ENCODE measurements at regions not wholly inside any gene's neighbourhood (a gene's known extent, or its start where the extent isn't known, plus 50 kb on each side); places are given as distances from the start of the nearest gene placed in this dataset.

DNA sequence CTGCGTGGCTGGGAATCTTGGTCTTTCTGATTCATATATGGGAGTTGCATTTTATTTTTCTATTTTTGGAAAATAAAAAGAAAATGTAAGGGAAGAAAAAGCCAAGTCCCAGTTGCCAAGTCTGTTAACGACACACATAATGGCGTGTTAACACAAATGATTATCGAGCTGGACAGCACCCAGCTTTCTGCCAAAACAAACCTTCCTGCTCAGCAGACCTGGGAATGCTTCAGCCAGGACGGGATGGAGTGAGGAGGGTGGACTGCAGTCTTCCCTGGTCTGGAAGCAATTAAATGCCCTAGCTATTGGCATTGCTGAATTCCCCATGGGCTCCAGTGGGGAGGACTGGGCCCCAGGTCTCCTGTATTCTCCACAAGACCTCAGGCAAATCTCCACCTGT, 184.2 kb upstream of the USP24 start:
- no peak overlapping the region for H3K56ac ChIP-seq (replicated peaks; ENCODE audit: insufficient read length, low read depth, low read length)
- no peak overlapping the region for H3K27ac ChIP-seq (ENCODE audit: low read depth, low read length)
- H2BK120ac ChIP-seq (replicated peaks; ENCODE audit: low read depth, low read length), result no peak overlapping the region
- H2BK15ac ChIP-seq (ENCODE audit: low read length), result no peak overlapping the region
- ChIA-PET POLR2A (ENCODE audit: partially characterized antibody) (no interaction called here), CTCF (ENCODE audit: partially characterized antibody) (interaction anchor here (1.1 to 1.2 kb wide), 3 partner anchors 21 to 27 kb away, joined by 3 to 5 read pairs (median 3); no protein-coding TSS in a partner anchor)
- no peak overlapping the region for H4K91ac ChIP-seq (replicated peaks; ENCODE audit: insufficient read length, low read length)
- no peak overlapping the region for H2AK5ac ChIP-seq (ENCODE audit: low read depth, low read length)
- no peak overlapping the region for H3K9ac ChIP-seq (replicated peaks in 1 of 4; ENCODE audit: extremely low read depth in 1 of 4, low read depth in 3 of 4, low read length in 3 of 4)
- no peak overlapping the region for H3K23ac ChIP-seq (ENCODE audit: insufficient read length)
- no peak overlapping the region for H3K18ac ChIP-seq (ENCODE audit: extremely low read depth, low read length)
- FAIRE-seq (no peak), DNase-seq (ENCODE audit: low read depth in 1 of 2, low spot score in 2 of 2) (no peak)
- H4K8ac ChIP-seq (ENCODE audit: extremely low read depth, insufficient read depth, low read length), result no peak overlapping the region
- no peaks in the 10 kb centered on the region for H3K27me3 ChIP-seq (replicated peaks in 1 of 4; ENCODE audit: control insufficient read depth in 3 of 4, extremely low read depth in 1 of 4, insufficient read depth in 3 of 4, low read length in 3 of 4)
- H3K79me2 ChIP-seq (ENCODE audit: control insufficient read depth in 1 of 2, insufficient read depth in 2 of 2, low read length in 2 of 2), result no peaks in the 10 kb centered on the region
- H3K23me2 ChIP-seq (ENCODE audit: low read depth, low read length), result no peaks in the 10 kb centered on the region
- TF ChIP-seq, protein P1, sequence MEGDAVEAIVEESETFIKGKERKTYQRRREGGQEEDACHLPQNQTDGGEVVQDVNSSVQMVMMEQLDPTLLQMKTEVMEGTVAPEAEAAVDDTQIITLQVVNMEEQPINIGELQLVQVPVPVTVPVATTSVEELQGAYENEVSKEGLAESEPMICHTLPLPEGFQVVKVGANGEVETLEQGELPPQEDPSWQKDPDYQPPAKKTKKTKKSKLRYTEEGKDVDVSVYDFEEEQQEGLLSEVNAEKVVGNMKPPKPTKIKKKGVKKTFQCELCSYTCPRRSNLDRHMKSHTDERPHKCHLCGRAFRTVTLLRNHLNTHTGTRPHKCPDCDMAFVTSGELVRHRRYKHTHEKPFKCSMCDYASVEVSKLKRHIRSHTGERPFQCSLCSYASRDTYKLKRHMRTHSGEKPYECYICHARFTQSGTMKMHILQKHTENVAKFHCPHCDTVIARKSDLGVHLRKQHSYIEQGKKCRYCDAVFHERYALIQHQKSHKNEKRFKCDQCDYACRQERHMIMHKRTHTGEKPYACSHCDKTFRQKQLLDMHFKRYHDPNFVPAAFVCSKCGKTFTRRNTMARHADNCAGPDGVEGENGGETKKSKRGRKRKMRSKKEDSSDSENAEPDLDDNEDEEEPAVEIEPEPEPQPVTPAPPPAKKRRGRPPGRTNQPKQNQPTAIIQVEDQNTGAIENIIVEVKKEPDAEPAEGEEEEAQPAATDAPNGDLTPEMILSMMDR (IDR thresholded peaks at IDR 0.05; ENCODE audit: control extremely low read depth in 1 of 3, insufficient read depth in 1 of 3, low read depth in 1 of 3, low read length in 3 of 3), result no peak
- TF ChIP-seq RXRA (IDR thresholded peaks at IDR 0.05; ENCODE audit: insufficient read depth, low read depth, low read length) (no peak), RAD21 (IDR thresholded peaks at IDR 0.05 in 1 of 2, conservative IDR thresholded peaks at IDR 0.05 in 1 of 2; ENCODE audit: low read depth in 2 of 2, low read length in 2 of 2) (no peak), KDM1A (IDR thresholded peaks at IDR 0.05; ENCODE audit: borderline replicate concordance, low read length) (no peak), SAP30 (IDR thresholded peaks at IDR 0.05; ENCODE audit: insufficient read depth, insufficient replicate concordance, low read length) (no peak)
- no peaks in the 10 kb centered on the region for H3K36me3 ChIP-seq (ENCODE audit: control insufficient read depth in 2 of 4, insufficient read depth in 4 of 4, low read length in 3 of 4)
- no peaks in the 10 kb centered on the region for H3K9me3 ChIP-seq (ENCODE audit: insufficient read depth in 2 of 2, low read depth in 1 of 2, low read length in 1 of 2)
- H3K4me1 ChIP-seq (replicated peaks in 1 of 4; ENCODE audit: control insufficient read depth in 3 of 4, insufficient read depth in 4 of 4, low read length in 3 of 4), result no peaks in the 10 kb centered on the region
- no peak overlapping the region for H2BK5ac ChIP-seq (ENCODE audit: low read depth, low read length)
- H3K4me3 ChIP-seq (ENCODE audit: extremely low read depth in 1 of 4, insufficient read depth in 2 of 4, low read depth in 3 of 4, low read length in 4 of 4), result no peak overlapping the region
- H4K20me1 ChIP-seq (replicated peaks in 1 of 2; ENCODE audit: control insufficient read depth in 1 of 2, insufficient read depth in 2 of 2, low read length in 2 of 2), result no peaks in the 10 kb centered on the region
- H3K4ac ChIP-seq (replicated peaks; ENCODE audit: insufficient read length, low read depth, low read length), result no peak overlapping the region
- H2AFZ ChIP-seq (ENCODE audit: low read length), result no peak overlapping the region
- 79% methylated on average over 5 of the region's 5 CpGs; no CpG with 5 or more reads in 1 of the 2 experiments for WGBS, 2 experiments (ENCODE audit: extremely low coverage in 1 of 2, insufficient coverage in 1 of 2, insufficient read length in 1 of 2, insufficient replicate concordance in 2 of 2, low coverage in 1 of 2, low lambda C conversion rate in 2 of 2, missing lambda C conversion rate in 1 of 2)
- no peak overlapping the region for H2BK12ac ChIP-seq (ENCODE audit: low read depth, low read length)
- H3K4me2 ChIP-seq (ENCODE audit: insufficient read depth in 1 of 2, low read depth in 2 of 2, low read length in 2 of 2), result no peak overlapping the region
- no peaks in the 10 kb centered on the region for H3K79me1 ChIP-seq (ENCODE audit: low read depth, low read length)
- H2BK20ac ChIP-seq (ENCODE audit: low read length), result no peak overlapping the region
- H3K14ac ChIP-seq (ENCODE audit: insufficient read length), result no peak overlapping the region
- no peak overlapping the region for H4K5ac ChIP-seq (ENCODE audit: insufficient read length, low read depth, low read length)
